C4-2B (cell line): ENCODE measurements at regions not wholly inside any gene's neighbourhood (a gene's known extent, or its start where the extent isn't known, plus 50 kb on each side); places are given as distances from the start of the nearest gene placed in this dataset.

Experiments
- ZFX ChIP-seq: fragments of 450-650 bp; IDR thresholded peaks from 2 replicates; pipeline ENCODE4 v1.6.1; 2017
- TF ChIP-seq, protein P1 (sequence below): fragments of 450-650 bp; conservative IDR thresholded peaks from 2 replicates; pipeline ENCODE4 v1.5.1; 2017; ENCODE audit warnings: mild to moderate bottlenecking

GRCh38 chr2:60371219-60371618, 182.2 kb downstream of the BCL11A start:
- TF ChIP-seq, protein P1, sequence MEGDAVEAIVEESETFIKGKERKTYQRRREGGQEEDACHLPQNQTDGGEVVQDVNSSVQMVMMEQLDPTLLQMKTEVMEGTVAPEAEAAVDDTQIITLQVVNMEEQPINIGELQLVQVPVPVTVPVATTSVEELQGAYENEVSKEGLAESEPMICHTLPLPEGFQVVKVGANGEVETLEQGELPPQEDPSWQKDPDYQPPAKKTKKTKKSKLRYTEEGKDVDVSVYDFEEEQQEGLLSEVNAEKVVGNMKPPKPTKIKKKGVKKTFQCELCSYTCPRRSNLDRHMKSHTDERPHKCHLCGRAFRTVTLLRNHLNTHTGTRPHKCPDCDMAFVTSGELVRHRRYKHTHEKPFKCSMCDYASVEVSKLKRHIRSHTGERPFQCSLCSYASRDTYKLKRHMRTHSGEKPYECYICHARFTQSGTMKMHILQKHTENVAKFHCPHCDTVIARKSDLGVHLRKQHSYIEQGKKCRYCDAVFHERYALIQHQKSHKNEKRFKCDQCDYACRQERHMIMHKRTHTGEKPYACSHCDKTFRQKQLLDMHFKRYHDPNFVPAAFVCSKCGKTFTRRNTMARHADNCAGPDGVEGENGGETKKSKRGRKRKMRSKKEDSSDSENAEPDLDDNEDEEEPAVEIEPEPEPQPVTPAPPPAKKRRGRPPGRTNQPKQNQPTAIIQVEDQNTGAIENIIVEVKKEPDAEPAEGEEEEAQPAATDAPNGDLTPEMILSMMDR, result no peak
- no peak for TF ChIP-seq ZFX
